NOMO-1 (cell line): ENCODE measurements at regions not wholly inside any gene's neighbourhood (a gene's known extent, or its start where the extent isn't known, plus 50 kb on each side); places are given as distances from the start of the nearest gene placed in this dataset.

ENCODE experiments used
- DNase-seq, 2 experiments: peaks; one replicate each; lab custom pipeline; 2025; ENCODE audit not compliant: unreplicated experiment in 2 of 2; lab: John Stamatoyannopoulos, UW

- no peak for DNase-seq
These were observed 86.9 kb downstream of the FGF9 start for GRCh38 chr13:21757763-21758162.

GRCh38 chr13:21758441-21758840, 87.6 kb downstream of the FGF9 start:
- DNase-seq: no peak

GRCh38 chr13:21759463-21759862, 88.6 kb downstream of the FGF9 start:
- DNase-seq: no peak

GRCh38 chr13:21759911-21760310, 89.0 kb downstream of the FGF9 start:
- no peak for DNase-seq

GRCh38 chr13:21761770-21762169, 90.9 kb downstream of the FGF9 start:
- DNase-seq: no peak

- DNase-seq: no peak
These were observed 91.6 kb downstream of the FGF9 start for GRCh38 chr13:21762512-21762911.

- DNase-seq: no peak
These were observed 96.2 kb downstream of the FGF9 start for GRCh38 chr13:21767032-21767431.

GRCh38 chr13:21771075-21771474, 100.2 kb downstream of the FGF9 start:
- DNase-seq: no peak

GRCh38 chr13:21777166-21777565, 106.3 kb downstream of the FGF9 start:
- DNase-seq: no peak

GRCh38 chr13:21777813-21778212, 106.9 kb downstream of the FGF9 start:
- DNase-seq: no peak

- no peak for DNase-seq
These were observed 111.9 kb downstream of the FGF9 start for GRCh38 chr13:21782736-21783135.

- DNase-seq: no peak
These were observed 115.1 kb downstream of the FGF9 start for GRCh38 chr13:21785990-21786389.

- DNase-seq: no peak
These were observed 125.2 kb downstream of the FGF9 start for GRCh38 chr13:21796066-21796465.

- no peak for DNase-seq
These were observed 126.1 kb downstream of the FGF9 start for GRCh38 chr13:21796775-21797514.

- DNase-seq: no peak
These were observed 126.9 kb downstream of the FGF9 start for GRCh38 chr13:21797736-21798135.

- DNase-seq: no peak
These were observed 127.3 kb downstream of the FGF9 start for GRCh38 chr13:21798181-21798580.

- DNase-seq: no peak
These were observed 128.8 kb downstream of the FGF9 start for GRCh38 chr13:21799671-21800070.

GRCh38 chr13:21800837-21801616, 130.2 kb downstream of the FGF9 start:
- peak in 1 of 2 experiments; percentile 43 for DNase-seq

GRCh38 chr13:21805733-21806132, 134.9 kb downstream of the FGF9 start:
- no peak for DNase-seq

GRCh38 chr13:21812192-21812626, 141.3 kb downstream of the FGF9 start:
- no peak for DNase-seq

GRCh38 chr13:21813110-21813509, 142.2 kb downstream of the FGF9 start:
- DNase-seq: no peak

GRCh38 chr13:21813844-21814243, 143.0 kb downstream of the FGF9 start:
- no peak for DNase-seq
